ENCODE measurements at regions not wholly inside any gene's neighbourhood (a gene's known extent, or its start where the extent isn't known, plus 50 kb on each side); places are given as distances from the start of the nearest gene placed in this dataset.

DNA sequence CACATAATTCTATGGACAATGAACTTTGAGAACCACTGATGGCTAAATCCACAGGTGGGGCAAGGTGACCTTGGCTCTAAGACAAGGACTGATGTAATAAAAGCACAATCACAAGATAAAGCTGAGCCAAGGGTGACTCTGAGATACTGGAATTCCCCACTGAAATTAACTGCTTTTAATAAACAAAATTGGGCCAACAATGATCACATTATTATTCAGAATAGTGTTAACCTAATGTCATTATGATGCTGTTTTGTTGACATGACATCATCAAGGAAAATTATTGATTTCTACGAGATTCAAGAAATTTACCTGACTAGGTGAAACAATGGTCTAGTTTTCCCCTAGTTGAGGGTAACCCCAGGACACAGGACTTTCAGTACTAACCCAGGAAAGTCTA is 273.7 kb upstream of the NFIA start:
- no peak for TF ChIP-seq RBBP5 (IDR thresholded peaks at IDR 0.05; ENCODE audit: borderline replicate concordance, low read depth, low read length)
- TF ChIP-seq, protein P1, sequence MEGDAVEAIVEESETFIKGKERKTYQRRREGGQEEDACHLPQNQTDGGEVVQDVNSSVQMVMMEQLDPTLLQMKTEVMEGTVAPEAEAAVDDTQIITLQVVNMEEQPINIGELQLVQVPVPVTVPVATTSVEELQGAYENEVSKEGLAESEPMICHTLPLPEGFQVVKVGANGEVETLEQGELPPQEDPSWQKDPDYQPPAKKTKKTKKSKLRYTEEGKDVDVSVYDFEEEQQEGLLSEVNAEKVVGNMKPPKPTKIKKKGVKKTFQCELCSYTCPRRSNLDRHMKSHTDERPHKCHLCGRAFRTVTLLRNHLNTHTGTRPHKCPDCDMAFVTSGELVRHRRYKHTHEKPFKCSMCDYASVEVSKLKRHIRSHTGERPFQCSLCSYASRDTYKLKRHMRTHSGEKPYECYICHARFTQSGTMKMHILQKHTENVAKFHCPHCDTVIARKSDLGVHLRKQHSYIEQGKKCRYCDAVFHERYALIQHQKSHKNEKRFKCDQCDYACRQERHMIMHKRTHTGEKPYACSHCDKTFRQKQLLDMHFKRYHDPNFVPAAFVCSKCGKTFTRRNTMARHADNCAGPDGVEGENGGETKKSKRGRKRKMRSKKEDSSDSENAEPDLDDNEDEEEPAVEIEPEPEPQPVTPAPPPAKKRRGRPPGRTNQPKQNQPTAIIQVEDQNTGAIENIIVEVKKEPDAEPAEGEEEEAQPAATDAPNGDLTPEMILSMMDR (IDR thresholded peaks at IDR 0.05; ENCODE audit: control extremely low read depth in 1 of 3, insufficient read depth in 1 of 3, low read depth in 1 of 3, low read length in 3 of 3) = no peak
- no peak for TF ChIP-seq SUZ12 (IDR thresholded peaks at IDR 0.05; ENCODE audit: low read length)
- TF ChIP-seq POLR2A (IDR thresholded peaks at IDR 0.05; ENCODE audit: control extremely low read depth in 1 of 2, low read depth in 2 of 2, low read length in 2 of 2) = no peak
- TF ChIP-seq FOSL1 (IDR thresholded peaks at IDR 0.05; ENCODE audit: insufficient read depth, low read depth, low read length) = no peak
- no peak for TF ChIP-seq EP300 (IDR thresholded peaks at IDR 0.05; ENCODE audit: borderline replicate concordance in 1 of 2, low read depth in 2 of 2, low read length in 2 of 2)
- TF ChIP-seq ZNF274 (IDR thresholded peaks at IDR 0.05; ENCODE audit: borderline replicate concordance, extremely low read depth, low read length) = no peak
- TF ChIP-seq CREB1 (IDR thresholded peaks at IDR 0.05) = no peak
- no peak for TF ChIP-seq TEAD4 (IDR thresholded peaks at IDR 0.05; ENCODE audit: low read depth, low read length)
- no peak for TF ChIP-seq CBX5 (IDR thresholded peaks at IDR 0.05; ENCODE audit: low read depth, low read length)
- no peak for TF ChIP-seq SP1 (IDR thresholded peaks at IDR 0.05; ENCODE audit: low read depth, low read length)
- no peak for TF ChIP-seq CHD2 (IDR thresholded peaks at IDR 0.05; ENCODE audit: low read length)
- TF ChIP-seq RXRA (IDR thresholded peaks at IDR 0.05; ENCODE audit: insufficient read depth, low read depth, low read length) = no peak
